ENCODE measurements at regions not wholly inside any gene's neighbourhood (a gene's known extent, or its start where the extent isn't known, plus 50 kb on each side); places are given as distances from the start of the nearest gene placed in this dataset.

DNA sequence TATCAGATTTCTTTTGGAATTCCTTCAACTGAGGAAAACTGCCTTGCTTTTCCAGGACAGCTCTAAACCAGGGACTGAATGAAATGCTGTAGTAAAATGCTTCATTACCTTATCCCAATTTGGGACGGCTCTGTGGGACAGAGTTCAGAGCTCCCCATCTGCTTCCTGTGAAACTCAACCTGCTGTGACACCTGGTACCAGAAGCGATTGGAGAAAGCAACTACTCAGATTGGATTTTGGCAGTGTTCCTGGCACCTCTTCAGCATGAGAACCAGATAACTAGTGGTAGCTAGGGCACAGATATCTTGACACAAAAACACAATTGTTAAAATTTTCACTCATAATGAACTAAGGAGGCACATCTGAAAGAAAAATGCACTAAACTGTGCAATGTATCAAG is 539.1 kb downstream of the SI start:
- TF ChIP-seq ZNF565 (CRISPR knock-in tag; conservative IDR thresholded peaks at IDR 0.05; ENCODE audit: low read depth) (no peak), OSR1 (CRISPR knock-in tag; IDR thresholded peaks at IDR 0.05) (no peak), ESRRG (CRISPR knock-in tag; IDR thresholded peaks at IDR 0.05) (no peak), BACH2 (CRISPR knock-in tag; IDR thresholded peaks at IDR 0.05; ENCODE audit: borderline replicate concordance) (no peak), TOX (CRISPR knock-in tag; IDR thresholded peaks at IDR 0.05; ENCODE audit: borderline replicate concordance) (no peak), PPARA (CRISPR knock-in tag; IDR thresholded peaks at IDR 0.05; ENCODE audit: borderline replicate concordance) (no peak), ZC3H10 (CRISPR knock-in tag; IDR thresholded peaks at IDR 0.05) (no peak), TCF4 (CRISPR knock-in tag; IDR thresholded peaks at IDR 0.05; ENCODE audit: borderline replicate concordance) (no peak), ZNF70 (CRISPR knock-in tag; IDR thresholded peaks at IDR 0.05) (no peak), SNAI2 (CRISPR knock-in tag; IDR thresholded peaks at IDR 0.05) (no peak), CSDC2 (CRISPR knock-in tag; IDR thresholded peaks at IDR 0.05) (no peak), ARNTL (CRISPR knock-in tag; IDR thresholded peaks at IDR 0.05; ENCODE audit: borderline replicate concordance, low read depth) (no peak), GLIS3 (CRISPR knock-in tag; IDR thresholded peaks at IDR 0.05) (no peak)
- TF ChIP-seq, protein P1, sequence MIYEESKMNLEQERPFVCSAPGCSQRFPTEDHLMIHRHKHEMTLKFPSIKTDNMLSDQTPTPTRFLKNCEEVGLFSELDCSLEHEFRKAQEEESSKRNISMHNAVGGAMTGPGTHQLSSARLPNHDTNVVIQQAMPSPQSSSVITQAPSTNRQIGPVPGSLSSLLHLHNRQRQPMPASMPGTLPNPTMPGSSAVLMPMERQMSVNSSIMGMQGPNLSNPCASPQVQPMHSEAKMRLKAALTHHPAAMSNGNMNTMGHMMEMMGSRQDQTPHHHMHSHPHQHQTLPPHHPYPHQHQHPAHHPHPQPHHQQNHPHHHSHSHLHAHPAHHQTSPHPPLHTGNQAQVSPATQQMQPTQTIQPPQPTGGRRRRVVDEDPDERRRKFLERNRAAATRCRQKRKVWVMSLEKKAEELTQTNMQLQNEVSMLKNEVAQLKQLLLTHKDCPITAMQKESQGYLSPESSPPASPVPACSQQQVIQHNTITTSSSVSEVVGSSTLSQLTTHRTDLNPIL (CRISPR knock-in tag; IDR thresholded peaks at IDR 0.05; ENCODE audit: low read depth) = no peak
- TF ChIP-seq, protein P2, sequence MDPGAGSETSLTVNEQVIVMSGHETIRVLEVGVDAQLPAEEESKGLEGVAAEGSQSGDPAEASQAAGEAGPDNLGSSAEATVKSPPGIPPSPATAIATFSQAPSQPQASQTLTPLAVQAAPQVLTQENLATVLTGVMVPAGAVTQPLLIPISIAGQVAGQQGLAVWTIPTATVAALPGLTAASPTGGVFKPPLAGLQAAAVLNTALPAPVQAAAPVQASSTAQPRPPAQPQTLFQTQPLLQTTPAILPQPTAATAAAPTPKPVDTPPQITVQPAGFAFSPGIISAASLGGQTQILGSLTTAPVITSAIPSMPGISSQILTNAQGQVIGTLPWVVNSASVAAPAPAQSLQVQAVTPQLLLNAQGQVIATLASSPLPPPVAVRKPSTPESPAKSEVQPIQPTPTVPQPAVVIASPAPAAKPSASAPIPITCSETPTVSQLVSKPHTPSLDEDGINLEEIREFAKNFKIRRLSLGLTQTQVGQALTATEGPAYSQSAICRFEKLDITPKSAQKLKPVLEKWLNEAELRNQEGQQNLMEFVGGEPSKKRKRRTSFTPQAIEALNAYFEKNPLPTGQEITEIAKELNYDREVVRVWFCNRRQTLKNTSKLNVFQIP (CRISPR knock-in tag; IDR thresholded peaks at IDR 0.05; ENCODE audit: borderline replicate concordance, low read depth) = no peak
- TF ChIP-seq, protein P3, sequence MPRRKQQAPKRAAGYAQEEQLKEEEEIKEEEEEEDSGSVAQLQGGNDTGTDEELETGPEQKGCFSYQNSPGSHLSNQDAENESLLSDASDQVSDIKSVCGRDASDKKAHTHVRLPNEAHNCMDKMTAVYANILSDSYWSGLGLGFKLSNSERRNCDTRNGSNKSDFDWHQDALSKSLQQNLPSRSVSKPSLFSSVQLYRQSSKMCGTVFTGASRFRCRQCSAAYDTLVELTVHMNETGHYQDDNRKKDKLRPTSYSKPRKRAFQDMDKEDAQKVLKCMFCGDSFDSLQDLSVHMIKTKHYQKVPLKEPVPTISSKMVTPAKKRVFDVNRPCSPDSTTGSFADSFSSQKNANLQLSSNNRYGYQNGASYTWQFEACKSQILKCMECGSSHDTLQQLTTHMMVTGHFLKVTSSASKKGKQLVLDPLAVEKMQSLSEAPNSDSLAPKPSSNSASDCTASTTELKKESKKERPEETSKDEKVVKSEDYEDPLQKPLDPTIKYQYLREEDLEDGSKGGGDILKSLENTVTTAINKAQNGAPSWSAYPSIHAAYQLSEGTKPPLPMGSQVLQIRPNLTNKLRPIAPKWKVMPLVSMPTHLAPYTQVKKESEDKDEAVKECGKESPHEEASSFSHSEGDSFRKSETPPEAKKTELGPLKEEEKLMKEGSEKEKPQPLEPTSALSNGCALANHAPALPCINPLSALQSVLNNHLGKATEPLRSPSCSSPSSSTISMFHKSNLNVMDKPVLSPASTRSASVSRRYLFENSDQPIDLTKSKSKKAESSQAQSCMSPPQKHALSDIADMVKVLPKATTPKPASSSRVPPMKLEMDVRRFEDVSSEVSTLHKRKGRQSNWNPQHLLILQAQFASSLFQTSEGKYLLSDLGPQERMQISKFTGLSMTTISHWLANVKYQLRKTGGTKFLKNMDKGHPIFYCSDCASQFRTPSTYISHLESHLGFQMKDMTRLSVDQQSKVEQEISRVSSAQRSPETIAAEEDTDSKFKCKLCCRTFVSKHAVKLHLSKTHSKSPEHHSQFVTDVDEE (CRISPR knock-in tag; IDR thresholded peaks at IDR 0.05) = no peak
- ATAC-seq = no peak

DNA sequence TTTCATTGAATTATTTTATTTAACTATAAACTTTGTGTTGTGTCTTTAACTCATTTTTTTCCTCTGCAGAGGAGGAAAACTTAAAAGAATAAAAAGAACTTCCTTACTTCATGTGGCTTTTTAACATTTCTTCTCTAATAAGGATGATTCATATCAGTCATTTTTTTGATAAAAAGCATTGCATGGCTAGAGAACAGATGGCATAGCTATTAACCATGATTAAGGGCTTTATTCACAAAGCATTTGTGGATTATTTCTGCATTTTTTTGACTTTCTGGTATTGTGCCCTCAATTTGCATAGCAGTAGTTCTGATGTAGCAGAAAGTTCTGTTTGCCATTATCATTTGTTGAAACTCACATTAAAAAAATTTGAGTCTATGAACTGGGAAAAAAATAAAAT is 540.8 kb downstream of the SI start:
- ATAC-seq = no peak
- TF ChIP-seq CSDC2 (CRISPR knock-in tag; IDR thresholded peaks at IDR 0.05) (no peak), ZC3H10 (CRISPR knock-in tag; IDR thresholded peaks at IDR 0.05) (no peak), ZNF8 (CRISPR knock-in tag; IDR thresholded peaks at IDR 0.05) (no peak), ISL1 (CRISPR knock-in tag; IDR thresholded peaks at IDR 0.05) (peak; percentile 55; the same call in 1 of the 2 replicates), ZFP3 (CRISPR knock-in tag; IDR thresholded peaks at IDR 0.05) (no peak), ZNF70 (CRISPR knock-in tag; IDR thresholded peaks at IDR 0.05) (no peak), ESRRG (CRISPR knock-in tag; IDR thresholded peaks at IDR 0.05) (no peak)
- TF ChIP-seq, protein P4, sequence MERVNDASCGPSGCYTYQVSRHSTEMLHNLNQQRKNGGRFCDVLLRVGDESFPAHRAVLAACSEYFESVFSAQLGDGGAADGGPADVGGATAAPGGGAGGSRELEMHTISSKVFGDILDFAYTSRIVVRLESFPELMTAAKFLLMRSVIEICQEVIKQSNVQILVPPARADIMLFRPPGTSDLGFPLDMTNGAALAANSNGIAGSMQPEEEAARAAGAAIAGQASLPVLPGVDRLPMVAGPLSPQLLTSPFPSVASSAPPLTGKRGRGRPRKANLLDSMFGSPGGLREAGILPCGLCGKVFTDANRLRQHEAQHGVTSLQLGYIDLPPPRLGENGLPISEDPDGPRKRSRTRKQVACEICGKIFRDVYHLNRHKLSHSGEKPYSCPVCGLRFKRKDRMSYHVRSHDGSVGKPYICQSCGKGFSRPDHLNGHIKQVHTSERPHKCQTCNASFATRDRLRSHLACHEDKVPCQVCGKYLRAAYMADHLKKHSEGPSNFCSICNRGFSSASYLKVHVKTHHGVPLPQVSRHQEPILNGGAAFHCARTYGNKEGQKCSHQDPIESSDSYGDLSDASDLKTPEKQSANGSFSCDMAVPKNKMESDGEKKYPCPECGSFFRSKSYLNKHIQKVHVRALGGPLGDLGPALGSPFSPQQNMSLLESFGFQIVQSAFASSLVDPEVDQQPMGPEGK (CRISPR knock-in tag; IDR thresholded peaks at IDR 0.05; ENCODE audit: borderline replicate concordance) = no peak
- TF ChIP-seq, protein P3 (CRISPR knock-in tag; IDR thresholded peaks at IDR 0.05) = no peak

DNA sequence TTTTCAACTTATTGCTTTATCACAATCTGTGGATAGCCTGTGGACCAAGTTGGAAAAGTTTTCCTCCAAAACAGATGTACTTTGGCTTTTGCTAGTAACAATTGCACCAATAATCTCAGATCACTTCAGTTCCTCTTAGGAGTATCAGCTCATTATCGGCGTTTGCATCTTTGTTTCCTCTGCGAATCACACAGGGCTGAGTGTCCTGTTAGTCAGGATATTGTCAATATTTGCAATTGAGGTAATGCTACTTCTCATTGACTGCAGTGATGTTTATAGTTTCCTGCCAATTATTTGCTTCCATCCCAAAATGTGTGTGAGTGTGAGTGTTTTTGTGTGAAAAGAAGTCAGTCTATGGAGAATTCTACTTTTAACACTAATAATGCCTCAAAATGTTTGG is 545.0 kb downstream of the SI start:
- ATAC-seq = no peak
- TF ChIP-seq RARB (CRISPR knock-in tag; IDR thresholded peaks at IDR 0.05) (no peak), SNAI2 (CRISPR knock-in tag; IDR thresholded peaks at IDR 0.05) (no peak), ZFP3 (CRISPR knock-in tag; IDR thresholded peaks at IDR 0.05) (no peak), ARNTL (CRISPR knock-in tag; IDR thresholded peaks at IDR 0.05; ENCODE audit: borderline replicate concordance, low read depth) (no peak)
- TF ChIP-seq, protein P1 (CRISPR knock-in tag; IDR thresholded peaks at IDR 0.05; ENCODE audit: low read depth) = no peak
